GM12801 (cell line): ENCODE measurements at regions not wholly inside any gene's neighbourhood (a gene's known extent, or its start where the extent isn't known, plus 50 kb on each side); places are given as distances from the start of the nearest gene placed in this dataset.

Experiments
- CTCF ChIP-seq: IDR thresholded peaks from one replicate; pipeline ENCODE4 v1.5.1; 2011; ENCODE audit warnings: control low read depth; ENCODE audit not compliant: insufficient read length; ENCODE audit errors: extremely low read depth

GRCh38 chr18:4821801-4822200 is 366.7 kb upstream of the DLGAP1 start:
- TF ChIP-seq CTCF = no peak

GRCh38 chr18:4817665-4818064 is 362.6 kb upstream of the DLGAP1 start:
- TF ChIP-seq CTCF = no peak

GRCh38 chr18:4813708-4814107 is 358.6 kb upstream of the DLGAP1 start:
- TF ChIP-seq CTCF = no peak

DNA sequence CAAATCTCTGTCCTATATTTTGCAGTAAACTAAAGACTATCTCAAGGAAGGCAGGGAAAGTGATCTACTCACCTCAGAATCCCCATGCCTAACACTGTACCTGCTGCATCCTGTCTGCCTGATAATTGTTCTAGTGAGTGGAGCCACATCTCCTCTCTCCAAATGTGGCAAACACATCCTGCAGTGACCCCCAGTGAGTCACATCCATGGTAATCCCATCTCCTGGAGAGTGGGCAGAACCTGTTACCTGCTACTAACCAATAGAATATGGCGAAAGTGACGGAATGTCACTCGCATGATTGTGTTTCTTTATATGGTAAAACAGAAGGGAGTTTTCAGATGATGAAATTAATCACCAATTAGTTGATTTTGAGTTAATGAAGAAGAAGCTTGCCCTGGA is 353.8 kb upstream of the DLGAP1 start:
- TF ChIP-seq CTCF = no peak

- no peak for TF ChIP-seq CTCF
Measured at GRCh38 chr18:4807604-4808293, 352.6 kb upstream of the DLGAP1 start.

- no peak for TF ChIP-seq CTCF
Measured at GRCh38 chr18:4806331-4806730, 351.2 kb upstream of the DLGAP1 start.

DNA sequence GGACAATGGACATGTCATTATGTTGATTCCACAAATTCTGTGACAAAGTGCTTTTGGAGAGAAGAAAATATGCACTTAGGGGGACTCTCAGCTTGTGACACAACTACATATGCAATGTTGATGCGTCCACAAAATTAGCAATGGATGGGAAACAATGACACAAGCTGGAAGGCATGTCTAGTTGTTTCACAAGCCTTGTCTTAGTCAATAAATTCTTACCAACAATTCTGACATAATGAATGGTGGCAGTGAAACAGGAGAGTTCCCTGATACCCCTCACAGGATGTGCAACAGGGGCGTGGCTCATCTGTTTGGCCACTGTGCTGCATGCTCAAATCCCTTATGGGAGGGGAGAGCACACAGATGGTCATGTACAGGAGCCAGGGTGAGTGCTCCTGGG is 347.2 kb upstream of the DLGAP1 start:
- TF ChIP-seq CTCF = no peak
